Muscle of back (tissue), 3 donors: ENCODE measurements at regions not wholly inside any gene's neighbourhood (a gene's known extent, or its start where the extent isn't known, plus 50 kb on each side); places are given as distances from the start of the nearest gene placed in this dataset.
A peak's percentile ranks its signal among the peaks of the same experiment; 100 is the strongest.
"Not testable (repeated sequence)": the region's sequence is repeated elsewhere in the genome, so short reads cannot be mapped to it uniquely, and the experiment has no call there.

Source experiments
- DNase-seq, 3 donors: peaks; one replicate each; pipeline versions ENCODE4 v3.0.0 to v3.0.0-alpha.2; 2013

GRCh38 chr2:110394769-110395168 is 77.8 kb downstream of the LIMS4 start:
- DNase-seq, result not testable (repeated sequence)

- DNase-seq, result not testable (repeated sequence)
Observed at GRCh38 chr2:110392366-110392765, 80.2 kb downstream of the LIMS4 start.

- not testable (repeated sequence) for DNase-seq
Observed at GRCh38 chr2:110391035-110391418, 81.6 kb downstream of the LIMS4 start.

- peak in 1 of 3 donors; percentile 4 for DNase-seq
Observed at GRCh38 chr2:110390351-110391034, 82.1 kb downstream of the LIMS4 start.

GRCh38 chr2:110387044-110387443 is 85.6 kb downstream of the LIMS4 start:
- not testable (repeated sequence) for DNase-seq

GRCh38 chr2:110386546-110386945 is 86.1 kb downstream of the LIMS4 start:
- not testable (repeated sequence) for DNase-seq

- not testable (repeated sequence) for DNase-seq
Observed at GRCh38 chr2:110384736-110385119, 87.9 kb downstream of the LIMS4 start.

- DNase-seq, result not testable (repeated sequence)
Observed at GRCh38 chr2:110384109-110384735, 88.4 kb downstream of the LIMS4 start.

GRCh38 chr2:110383163-110384048 is 89.2 kb downstream of the LIMS4 start:
- DNase-seq, result not testable (repeated sequence)

- DNase-seq, result not testable (repeated sequence)
Observed at GRCh38 chr2:110373519-110373918, 99.1 kb downstream of the LIMS4 start.

- DNase-seq, result not testable (repeated sequence)
Observed at GRCh38 chr2:110371633-110372032, 101.0 kb downstream of the LIMS4 start.

- DNase-seq, result not testable (repeated sequence)
Observed at GRCh38 chr2:110357616-110358015, 115.0 kb downstream of the LIMS4 start.

- not testable (repeated sequence) for DNase-seq
Observed at GRCh38 chr2:110354294-110355018, 118.2 kb downstream of the LIMS4 start.

- DNase-seq, result not testable (repeated sequence)
Observed at GRCh38 chr2:110350718-110351117, 121.9 kb downstream of the LIMS4 start.

- not testable (repeated sequence) for DNase-seq
Observed at GRCh38 chr2:110348902-110349301, 123.7 kb downstream of the LIMS4 start.

GRCh38 chr2:110344405-110345035 is 128.1 kb downstream of the LIMS4 start:
- not testable (repeated sequence) for DNase-seq

- not testable (repeated sequence) for DNase-seq
Observed at GRCh38 chr2:110342077-110342476, 129.7 kb upstream of the MTLN start.

- DNase-seq, result not testable (repeated sequence)
Observed at GRCh38 chr2:110339126-110339525, 126.8 kb upstream of the MTLN start.

GRCh38 chr2:110338277-110339003 is 126.1 kb upstream of the MTLN start:
- not testable (repeated sequence) for DNase-seq

- DNase-seq, result not testable (repeated sequence)
Observed at GRCh38 chr2:110336071-110336470, 123.7 kb upstream of the MTLN start.
